GM18907 (cell line): ENCODE measurements at regions not wholly inside any gene's neighbourhood (a gene's known extent, or its start where the extent isn't known, plus 50 kb on each side); places are given as distances from the start of the nearest gene placed in this dataset.
"Not testable (repeated sequence)": the region's sequence is repeated elsewhere in the genome, so short reads cannot be mapped to it uniquely, and the experiment has no call there.

Experiments used
- ATAC-seq: cut with Tn5 transposase; IDR thresholded peaks from one replicate; pipeline ENCODE4 v1.9.1; 2021; ENCODE audit warnings: mild to moderate bottlenecking, moderate library complexity; ENCODE audit not compliant: unreplicated experiment

GRCh38 chr4:128758314-128758922 is 51.1 kb upstream of the JADE1 start:
- no peak for ATAC-seq

- ATAC-seq, result no peak
Observed at GRCh38 chr4:128757712-128758111, 51.8 kb upstream of the JADE1 start.

- ATAC-seq, result no peak
Observed at GRCh38 chr4:128751354-128751753, 58.1 kb upstream of the JADE1 start.

- ATAC-seq, result not testable (repeated sequence)
Observed at GRCh38 chr4:128741748-128742147, 67.8 kb upstream of the JADE1 start.

GRCh38 chr4:128737098-128737513 is 72.4 kb upstream of the JADE1 start:
- ATAC-seq, result no peak

GRCh38 chr4:128735714-128736113 is 73.8 kb upstream of the JADE1 start:
- no peak for ATAC-seq

GRCh38 chr4:128728190-128728589 is 81.3 kb upstream of the JADE1 start:
- ATAC-seq, result no peak

- ATAC-seq, result no peak
Observed at GRCh38 chr4:128727658-128728057, 81.8 kb upstream of the JADE1 start.

- no peak for ATAC-seq
Observed at GRCh38 chr4:128725405-128726055, 84.0 kb upstream of the JADE1 start.

GRCh38 chr4:128722911-128723310 is 86.6 kb upstream of the JADE1 start:
- no peak for ATAC-seq

GRCh38 chr4:128721896-128722295 is 87.6 kb upstream of the JADE1 start:
- ATAC-seq, result no peak

GRCh38 chr4:128720270-128720669 is 89.2 kb upstream of the JADE1 start:
- no peak for ATAC-seq

- ATAC-seq, result no peak
Observed at GRCh38 chr4:128718768-128719167, 90.7 kb upstream of the JADE1 start.

GRCh38 chr4:128716338-128716737 is 93.2 kb upstream of the JADE1 start:
- no peak for ATAC-seq

- ATAC-seq, result no peak
Observed at GRCh38 chr4:128715616-128716015, 93.9 kb upstream of the JADE1 start.

GRCh38 chr4:128711361-128711760 is 98.1 kb upstream of the JADE1 start:
- ATAC-seq, result no peak

GRCh38 chr4:128709268-128709667 is 100.2 kb upstream of the JADE1 start:
- no peak for ATAC-seq

GRCh38 chr4:128707864-128708263 is 101.6 kb upstream of the JADE1 start:
- ATAC-seq, result no peak

- ATAC-seq, result no peak
Observed at GRCh38 chr4:128703948-128704347, 105.6 kb upstream of the JADE1 start.

- ATAC-seq, result no peak
Observed at GRCh38 chr4:128700659-128701350, 108.7 kb upstream of the JADE1 start.

GRCh38 chr4:128698386-128698785 is 111.1 kb upstream of the JADE1 start:
- ATAC-seq, result no peak

GRCh38 chr4:128697323-128697722 is 112.2 kb upstream of the JADE1 start:
- ATAC-seq, result no peak
